HFFc6 (cell line): ENCODE measurements at regions not wholly inside any gene's neighbourhood (a gene's known extent, or its start where the extent isn't known, plus 50 kb on each side); places are given as distances from the start of the nearest gene placed in this dataset.

Source experiments
- DNase-seq: peaks from one replicate; pipeline ENCODE4 v3.0.0-alpha.2; 2018
- H3K27ac Mint-ChIP-seq: 2 replicates; pipeline ENCODE4 v1.8.0; 2020; ENCODE audit warnings: mild to moderate bottlenecking, mixed read lengths
- H3K27me3 Mint-ChIP-seq: 2 replicates; pipeline ENCODE4 v1.8.0; 2021; ENCODE audit warnings: mild to moderate bottlenecking, moderate library complexity, mixed read lengths; ENCODE audit not compliant: insufficient read depth
- H3K36me3 Mint-ChIP-seq: 2 replicates; pipeline ENCODE4 v1.8.0; 2021; ENCODE audit warnings: low read depth, mixed read lengths
- H3K4me1 Mint-ChIP-seq: 2 replicates; pipeline ENCODE4 v1.8.0; 2020; ENCODE audit warnings: low read depth, mixed read lengths
- H3K4me3 Mint-ChIP-seq: 2 replicates; pipeline ENCODE4 v1.8.0; 2020; ENCODE audit warnings: mild to moderate bottlenecking, moderate library complexity, mixed read lengths
- H3K9me3 Mint-ChIP-seq: 2 replicates; pipeline ENCODE4 v1.8.0; 2020; ENCODE audit warnings: mild to moderate bottlenecking, mixed read lengths
- TF ChIP-seq, protein P1 (sequence below): fragments of 200-600 bp; sonication (generic); IDR thresholded peaks from 2 replicates; pipeline ENCODE4 v1.5.0; 2021; ENCODE audit warnings: antibody characterized with exemption, mild to moderate bottlenecking

DNA sequence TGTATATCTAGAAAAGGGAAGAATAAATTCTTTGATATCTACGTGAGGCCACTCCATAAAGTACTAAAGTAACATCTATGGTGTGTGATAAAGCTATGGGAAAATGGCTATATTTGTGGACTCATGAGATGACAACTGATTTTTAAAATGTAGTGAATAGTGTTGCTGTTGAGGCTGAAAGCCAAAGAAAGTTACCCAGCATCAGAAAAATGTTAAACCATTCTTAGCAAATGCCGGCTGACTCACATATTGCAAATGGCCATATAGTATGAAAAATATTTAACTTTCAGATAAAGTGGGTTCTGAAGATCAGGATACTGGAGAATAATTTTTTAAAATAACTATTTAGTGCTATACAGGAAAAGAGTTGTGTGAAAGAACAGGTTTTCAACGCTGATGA, 129.9 kb upstream of the GRIK2 start:
- no peak for DNase-seq
- TF ChIP-seq, protein P1, sequence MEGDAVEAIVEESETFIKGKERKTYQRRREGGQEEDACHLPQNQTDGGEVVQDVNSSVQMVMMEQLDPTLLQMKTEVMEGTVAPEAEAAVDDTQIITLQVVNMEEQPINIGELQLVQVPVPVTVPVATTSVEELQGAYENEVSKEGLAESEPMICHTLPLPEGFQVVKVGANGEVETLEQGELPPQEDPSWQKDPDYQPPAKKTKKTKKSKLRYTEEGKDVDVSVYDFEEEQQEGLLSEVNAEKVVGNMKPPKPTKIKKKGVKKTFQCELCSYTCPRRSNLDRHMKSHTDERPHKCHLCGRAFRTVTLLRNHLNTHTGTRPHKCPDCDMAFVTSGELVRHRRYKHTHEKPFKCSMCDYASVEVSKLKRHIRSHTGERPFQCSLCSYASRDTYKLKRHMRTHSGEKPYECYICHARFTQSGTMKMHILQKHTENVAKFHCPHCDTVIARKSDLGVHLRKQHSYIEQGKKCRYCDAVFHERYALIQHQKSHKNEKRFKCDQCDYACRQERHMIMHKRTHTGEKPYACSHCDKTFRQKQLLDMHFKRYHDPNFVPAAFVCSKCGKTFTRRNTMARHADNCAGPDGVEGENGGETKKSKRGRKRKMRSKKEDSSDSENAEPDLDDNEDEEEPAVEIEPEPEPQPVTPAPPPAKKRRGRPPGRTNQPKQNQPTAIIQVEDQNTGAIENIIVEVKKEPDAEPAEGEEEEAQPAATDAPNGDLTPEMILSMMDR, result no peak
- H3K9me3 Mint-ChIP-seq, result peaks cover 3% of the 10 kb centered on the region
- peaks cover 1% of the 10 kb centered on the region for H3K36me3 Mint-ChIP-seq
- peaks cover 28% of the 10 kb centered on the region for H3K4me1 Mint-ChIP-seq
- no peak overlapping the region for H3K27ac Mint-ChIP-seq
- H3K27me3 Mint-ChIP-seq, result peaks cover 3% of the 10 kb centered on the region; the same call in 1 of the 2 replicates
- no peak overlapping the region for H3K4me3 Mint-ChIP-seq

DNA sequence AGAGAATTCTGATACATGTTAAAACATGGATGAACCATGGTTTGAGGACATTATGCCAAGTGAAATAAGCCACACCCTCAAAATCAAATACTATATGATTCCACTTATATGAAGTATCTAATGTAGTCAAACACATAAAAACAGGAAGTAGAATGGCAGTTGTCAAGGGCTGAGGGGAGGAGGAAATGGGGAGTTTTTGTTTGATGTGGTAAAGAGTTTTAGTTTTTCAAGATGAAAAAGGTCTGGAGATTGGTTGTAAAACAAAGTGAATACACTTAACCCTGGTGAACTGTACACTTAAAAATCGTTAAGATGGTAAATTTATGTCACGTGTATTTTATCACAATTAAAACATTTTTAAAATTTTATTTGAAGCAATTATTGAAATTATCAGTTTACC, 127.4 kb upstream of the GRIK2 start:
- no peak overlapping the region for H3K27ac Mint-ChIP-seq
- peaks cover 11% of the 10 kb centered on the region for H3K36me3 Mint-ChIP-seq
- TF ChIP-seq, protein P1, result no peak
- DNase-seq, result no peak
- H3K4me3 Mint-ChIP-seq, result no peak overlapping the region
- H3K9me3 Mint-ChIP-seq, result peaks cover 6% of the 10 kb centered on the region
- peaks cover 3% of the 10 kb centered on the region; the same call in 1 of the 2 replicates for H3K27me3 Mint-ChIP-seq
- H3K4me1 Mint-ChIP-seq, result peaks cover 11% of the 10 kb centered on the region

DNA sequence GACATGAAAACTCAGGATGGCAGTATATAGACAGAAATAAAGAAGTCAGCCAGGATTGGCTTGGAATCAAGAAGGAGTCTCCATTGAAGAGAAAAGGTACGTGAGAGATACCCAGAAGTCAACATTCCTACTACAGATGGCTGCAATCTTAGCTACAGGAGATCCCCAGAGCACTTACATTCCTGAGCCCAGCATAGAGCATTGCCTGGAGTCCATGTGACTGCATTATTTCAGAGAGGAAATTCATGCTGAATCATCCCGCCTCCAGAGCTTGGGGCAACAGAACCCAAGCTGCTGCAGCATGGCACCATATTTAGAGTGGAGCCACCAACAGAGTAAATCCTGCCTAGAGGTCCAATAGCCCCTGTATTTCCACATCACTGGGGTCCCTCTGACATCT, 125.0 kb upstream of the GRIK2 start:
- Mint-ChIP-seq H3K4me1 (peaks cover 11% of the 10 kb centered on the region), H3K27ac (peak overlapping the region; percentile 34; the same call in 1 of the 2 replicates), H3K36me3 (peaks cover 11% of the 10 kb centered on the region), H3K27me3 (peaks cover 3% of the 10 kb centered on the region; the same call in 1 of the 2 replicates), H3K9me3 (peaks cover 6% of the 10 kb centered on the region), H3K4me3 (no peak overlapping the region)
- TF ChIP-seq, protein P1, result no peak
- DNase-seq, result peak; percentile 30

DNA sequence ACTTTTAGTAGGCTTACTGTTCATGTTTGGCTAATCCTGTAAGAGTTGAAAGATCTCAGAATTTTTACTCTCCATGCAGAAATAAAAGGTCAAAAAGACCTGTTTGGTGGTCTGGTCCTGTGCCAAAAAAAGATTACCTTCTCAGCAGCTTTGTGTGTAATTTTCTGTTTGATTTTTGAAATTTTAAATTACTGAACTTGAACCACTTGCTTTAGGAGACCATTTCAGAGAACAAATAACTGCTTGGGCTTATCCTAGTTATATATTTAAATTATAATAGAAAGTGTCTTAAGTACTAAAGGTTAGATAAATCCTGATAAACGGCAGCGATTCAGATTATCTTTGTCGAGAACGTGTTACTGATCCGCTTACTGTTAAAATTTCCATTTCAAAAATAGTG, 118.3 kb upstream of the GRIK2 start:
- no peaks in the 10 kb centered on the region for H3K4me1 Mint-ChIP-seq
- no peak for DNase-seq
- no peaks in the 10 kb centered on the region for H3K36me3 Mint-ChIP-seq
- TF ChIP-seq, protein P1, result no peak
- H3K4me3 Mint-ChIP-seq, result no peak overlapping the region
- H3K27ac Mint-ChIP-seq, result no peak overlapping the region
- no peaks in the 10 kb centered on the region for H3K9me3 Mint-ChIP-seq
- no peaks in the 10 kb centered on the region for H3K27me3 Mint-ChIP-seq

DNA sequence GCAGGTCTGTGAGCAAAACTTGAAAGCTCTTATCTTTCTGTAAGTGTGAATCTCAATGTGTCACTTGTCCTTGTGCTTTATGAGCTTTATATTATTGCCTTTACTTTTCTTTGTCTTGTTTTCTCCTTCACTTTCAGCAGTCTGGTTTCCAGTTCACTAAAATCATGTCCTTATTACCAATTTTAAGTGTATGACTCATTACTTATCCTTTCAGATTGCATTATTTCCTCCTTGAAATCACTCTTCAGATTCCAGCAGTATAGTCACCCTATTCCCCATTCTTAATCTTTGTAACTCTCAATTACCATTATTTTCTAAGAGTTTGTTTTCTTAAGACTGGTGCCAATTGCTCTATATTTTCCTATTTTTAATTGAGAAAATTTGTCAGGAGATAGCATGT, 117.4 kb upstream of the GRIK2 start:
- Mint-ChIP-seq H3K36me3 (no peaks in the 10 kb centered on the region), H3K27ac (no peak overlapping the region), H3K4me3 (no peak overlapping the region), H3K9me3 (no peaks in the 10 kb centered on the region), H3K4me1 (no peaks in the 10 kb centered on the region), H3K27me3 (no peaks in the 10 kb centered on the region)
- no peak for DNase-seq
- TF ChIP-seq, protein P1, result no peak

DNA sequence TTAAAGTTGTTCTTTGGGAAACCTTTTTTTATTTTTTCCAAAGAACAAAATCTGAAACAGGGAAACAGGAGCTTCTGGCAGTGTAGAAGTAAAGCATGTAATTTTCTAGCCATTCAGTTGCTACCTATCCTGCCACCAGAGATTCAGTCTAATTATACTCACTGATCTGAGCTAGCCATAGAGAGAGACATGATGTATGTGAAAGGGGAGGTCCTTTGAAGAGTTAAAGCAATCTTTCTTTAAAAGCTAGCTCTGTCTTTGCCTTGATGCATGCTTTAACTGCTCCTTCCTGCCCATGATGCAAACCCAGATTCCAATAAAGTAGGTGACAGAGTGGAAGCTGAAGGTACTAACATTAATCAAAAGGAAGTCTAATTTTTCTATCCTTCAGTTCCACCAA, 114.1 kb upstream of the GRIK2 start:
- TF ChIP-seq, protein P1, result no peak
- Mint-ChIP-seq H3K9me3 (no peaks in the 10 kb centered on the region), H3K36me3 (no peaks in the 10 kb centered on the region), H3K4me1 (no peaks in the 10 kb centered on the region), H3K27ac (no peak overlapping the region), H3K27me3 (no peaks in the 10 kb centered on the region), H3K4me3 (no peak overlapping the region)
- no peak for DNase-seq
